ENCODE measurements at regions not wholly inside any gene's neighbourhood (a gene's known extent, or its start where the extent isn't known, plus 50 kb on each side); places are given as distances from the start of the nearest gene placed in this dataset.

- no peak overlapping the region for H3K27ac ChIP-seq (ENCODE audit: low read length)
- POLR2A ChIA-PET: no interaction called here
- H3K27me3 ChIP-seq (ENCODE audit: control insufficient read depth, insufficient read depth, low read length): no peaks in the 10 kb centered on the region
- no peak for ATAC-seq
- no peaks in the 10 kb centered on the region for H3K4me1 ChIP-seq (ENCODE audit: control insufficient read depth, insufficient read depth, low read length)
- no peaks in the 10 kb centered on the region for H3K9me3 ChIP-seq (ENCODE audit: control insufficient read depth, insufficient read depth, low read depth, low read length)
- in situ Hi-C loops (cut with HindIII; ENCODE audit: low pct_unique_long_range_greater_than_20kb, low sequenced_read_pairs) (no loop called here), intact Hi-C loops (cut with micrococcal nuclease; ENCODE audit: unreplicated experiment) (no loop called here)
- H3K4me3 ChIP-seq (ENCODE audit: low read depth in 2 of 2, low read length in 2 of 2): no peak overlapping the region
- BruUV-seq (replicated peaks): no TSS peak
- no peak for DNase-seq (ENCODE audit: low read depth, low spot score)
- CTCF ChIA-PET: no interaction called here
- H3K36me3 ChIP-seq (ENCODE audit: control insufficient read depth, insufficient read depth, low read length): no peaks in the 10 kb centered on the region
- TF ChIP-seq TCF7L2 (IDR thresholded peaks at IDR 0.05; ENCODE audit: low read depth, low read length): no peak
- TF ChIP-seq, protein P1, sequence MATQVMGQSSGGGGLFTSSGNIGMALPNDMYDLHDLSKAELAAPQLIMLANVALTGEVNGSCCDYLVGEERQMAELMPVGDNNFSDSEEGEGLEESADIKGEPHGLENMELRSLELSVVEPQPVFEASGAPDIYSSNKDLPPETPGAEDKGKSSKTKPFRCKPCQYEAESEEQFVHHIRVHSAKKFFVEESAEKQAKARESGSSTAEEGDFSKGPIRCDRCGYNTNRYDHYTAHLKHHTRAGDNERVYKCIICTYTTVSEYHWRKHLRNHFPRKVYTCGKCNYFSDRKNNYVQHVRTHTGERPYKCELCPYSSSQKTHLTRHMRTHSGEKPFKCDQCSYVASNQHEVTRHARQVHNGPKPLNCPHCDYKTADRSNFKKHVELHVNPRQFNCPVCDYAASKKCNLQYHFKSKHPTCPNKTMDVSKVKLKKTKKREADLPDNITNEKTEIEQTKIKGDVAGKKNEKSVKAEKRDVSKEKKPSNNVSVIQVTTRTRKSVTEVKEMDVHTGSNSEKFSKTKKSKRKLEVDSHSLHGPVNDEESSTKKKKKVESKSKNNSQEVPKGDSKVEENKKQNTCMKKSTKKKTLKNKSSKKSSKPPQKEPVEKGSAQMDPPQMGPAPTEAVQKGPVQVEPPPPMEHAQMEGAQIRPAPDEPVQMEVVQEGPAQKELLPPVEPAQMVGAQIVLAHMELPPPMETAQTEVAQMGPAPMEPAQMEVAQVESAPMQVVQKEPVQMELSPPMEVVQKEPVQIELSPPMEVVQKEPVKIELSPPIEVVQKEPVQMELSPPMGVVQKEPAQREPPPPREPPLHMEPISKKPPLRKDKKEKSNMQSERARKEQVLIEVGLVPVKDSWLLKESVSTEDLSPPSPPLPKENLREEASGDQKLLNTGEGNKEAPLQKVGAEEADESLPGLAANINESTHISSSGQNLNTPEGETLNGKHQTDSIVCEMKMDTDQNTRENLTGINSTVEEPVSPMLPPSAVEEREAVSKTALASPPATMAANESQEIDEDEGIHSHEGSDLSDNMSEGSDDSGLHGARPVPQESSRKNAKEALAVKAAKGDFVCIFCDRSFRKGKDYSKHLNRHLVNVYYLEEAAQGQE (IDR thresholded peaks at IDR 0.05; ENCODE audit: insufficient read depth in 1 of 2, low read depth in 2 of 2, low read length in 1 of 2): no peak
- no peak for TF ChIP-seq SIN3A (IDR thresholded peaks at IDR 0.05; ENCODE audit: borderline replicate concordance, insufficient read depth, low read depth, low read length)
- TF ChIP-seq, protein P2, sequence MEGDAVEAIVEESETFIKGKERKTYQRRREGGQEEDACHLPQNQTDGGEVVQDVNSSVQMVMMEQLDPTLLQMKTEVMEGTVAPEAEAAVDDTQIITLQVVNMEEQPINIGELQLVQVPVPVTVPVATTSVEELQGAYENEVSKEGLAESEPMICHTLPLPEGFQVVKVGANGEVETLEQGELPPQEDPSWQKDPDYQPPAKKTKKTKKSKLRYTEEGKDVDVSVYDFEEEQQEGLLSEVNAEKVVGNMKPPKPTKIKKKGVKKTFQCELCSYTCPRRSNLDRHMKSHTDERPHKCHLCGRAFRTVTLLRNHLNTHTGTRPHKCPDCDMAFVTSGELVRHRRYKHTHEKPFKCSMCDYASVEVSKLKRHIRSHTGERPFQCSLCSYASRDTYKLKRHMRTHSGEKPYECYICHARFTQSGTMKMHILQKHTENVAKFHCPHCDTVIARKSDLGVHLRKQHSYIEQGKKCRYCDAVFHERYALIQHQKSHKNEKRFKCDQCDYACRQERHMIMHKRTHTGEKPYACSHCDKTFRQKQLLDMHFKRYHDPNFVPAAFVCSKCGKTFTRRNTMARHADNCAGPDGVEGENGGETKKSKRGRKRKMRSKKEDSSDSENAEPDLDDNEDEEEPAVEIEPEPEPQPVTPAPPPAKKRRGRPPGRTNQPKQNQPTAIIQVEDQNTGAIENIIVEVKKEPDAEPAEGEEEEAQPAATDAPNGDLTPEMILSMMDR (IDR thresholded peaks at IDR 0.05): no peak
- no peak for TF ChIP-seq POLR2AphosphoS5 (IDR thresholded peaks at IDR 0.05; ENCODE audit: low read depth, low read length)
These were observed 204.1 kb upstream of the AGTR1 start for GRCh38 chr3:148493631-148494030.

DNA sequence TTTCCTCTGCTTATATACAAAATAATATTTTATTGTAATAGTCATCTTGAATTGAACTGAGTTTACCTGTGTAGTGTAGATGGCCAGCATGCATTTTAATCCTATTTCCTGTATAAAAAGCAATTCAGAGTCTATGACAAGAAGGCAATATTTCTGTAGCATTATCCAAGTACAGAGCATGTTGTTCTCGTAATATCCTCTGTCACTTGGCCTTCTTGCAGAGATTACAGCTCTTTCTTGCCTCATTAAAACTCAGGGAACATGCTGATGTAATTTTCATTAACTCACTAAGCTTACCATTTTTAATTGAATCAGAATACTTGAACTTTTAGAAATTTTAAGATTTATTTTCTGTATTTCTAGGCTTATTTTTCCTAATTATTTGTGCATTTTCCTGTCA, 203.3 kb upstream of the AGTR1 start:
- POLR2A ChIA-PET: no interaction called here
- Histone ChIP-seq H3K36me3 (ENCODE audit: control insufficient read depth, insufficient read depth, low read length) (no peaks in the 10 kb centered on the region), H3K27me3 (ENCODE audit: control insufficient read depth, insufficient read depth, low read length) (no peaks in the 10 kb centered on the region), H3K27ac (ENCODE audit: low read length) (no peak overlapping the region), H3K4me3 (ENCODE audit: low read depth in 2 of 2, low read length in 2 of 2) (no peak overlapping the region), H3K9me3 (ENCODE audit: control insufficient read depth, insufficient read depth, low read depth, low read length) (no peaks in the 10 kb centered on the region), H3K4me1 (ENCODE audit: control insufficient read depth, insufficient read depth, low read length) (no peaks in the 10 kb centered on the region)
- no peak for TF ChIP-seq POLR2AphosphoS5 (IDR thresholded peaks at IDR 0.05; ENCODE audit: low read depth, low read length)
- TF ChIP-seq, protein P2 (IDR thresholded peaks at IDR 0.05): no peak
- TF ChIP-seq, protein P1 (IDR thresholded peaks at IDR 0.05; ENCODE audit: insufficient read depth in 1 of 2, low read depth in 2 of 2, low read length in 1 of 2): no peak
- TF ChIP-seq SIN3A (IDR thresholded peaks at IDR 0.05; ENCODE audit: borderline replicate concordance, insufficient read depth, low read depth, low read length): no peak
- TF ChIP-seq TCF7L2 (IDR thresholded peaks at IDR 0.05; ENCODE audit: low read depth, low read length): no peak
- no TSS peak for BruUV-seq (replicated peaks)
- ATAC-seq: no peak
- CTCF ChIA-PET: no interaction called here
- in situ Hi-C loops (cut with HindIII; ENCODE audit: low pct_unique_long_range_greater_than_20kb, low sequenced_read_pairs) (no loop called here), intact Hi-C loops (cut with micrococcal nuclease; ENCODE audit: unreplicated experiment) (no loop called here)
- DNase-seq (ENCODE audit: low read depth, low spot score): no peak

All from Panc1 (cell line).